Cerebellar cortex (tissue), 1 donor: ENCODE measurements at regions not wholly inside any gene's neighbourhood (a gene's known extent, or its start where the extent isn't known, plus 50 kb on each side); places are given as distances from the start of the nearest gene placed in this dataset.
"Not testable (repeated sequence)": the region's sequence is repeated elsewhere in the genome, so short reads cannot be mapped to it uniquely, and the experiment has no call there.

Source experiments
- DNase-seq: peaks from one replicate; pipeline ENCODE4 v3.0.0-alpha.2; 2015; ENCODE audit warnings: low spot score

DNA sequence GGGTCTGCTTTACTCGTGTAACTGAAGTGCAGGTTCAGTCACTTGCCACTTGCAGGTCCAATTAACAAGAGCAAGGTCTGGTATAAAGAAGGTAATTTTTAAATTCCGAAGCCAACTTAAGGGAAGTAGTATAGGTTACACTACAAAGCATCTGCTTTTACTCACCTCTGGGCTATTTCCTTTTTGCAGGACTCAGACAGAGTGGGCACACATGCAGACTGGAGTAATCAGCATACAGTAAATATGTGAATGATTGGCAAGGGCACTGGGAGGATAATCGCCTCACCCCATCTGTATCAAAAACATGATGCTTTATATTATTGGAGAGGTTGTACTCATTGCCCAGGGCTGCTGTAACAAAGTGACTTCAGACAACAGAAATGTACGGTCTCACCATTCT is 160.1 kb upstream of the CDH5 start:
- DNase-seq = no peak

DNA sequence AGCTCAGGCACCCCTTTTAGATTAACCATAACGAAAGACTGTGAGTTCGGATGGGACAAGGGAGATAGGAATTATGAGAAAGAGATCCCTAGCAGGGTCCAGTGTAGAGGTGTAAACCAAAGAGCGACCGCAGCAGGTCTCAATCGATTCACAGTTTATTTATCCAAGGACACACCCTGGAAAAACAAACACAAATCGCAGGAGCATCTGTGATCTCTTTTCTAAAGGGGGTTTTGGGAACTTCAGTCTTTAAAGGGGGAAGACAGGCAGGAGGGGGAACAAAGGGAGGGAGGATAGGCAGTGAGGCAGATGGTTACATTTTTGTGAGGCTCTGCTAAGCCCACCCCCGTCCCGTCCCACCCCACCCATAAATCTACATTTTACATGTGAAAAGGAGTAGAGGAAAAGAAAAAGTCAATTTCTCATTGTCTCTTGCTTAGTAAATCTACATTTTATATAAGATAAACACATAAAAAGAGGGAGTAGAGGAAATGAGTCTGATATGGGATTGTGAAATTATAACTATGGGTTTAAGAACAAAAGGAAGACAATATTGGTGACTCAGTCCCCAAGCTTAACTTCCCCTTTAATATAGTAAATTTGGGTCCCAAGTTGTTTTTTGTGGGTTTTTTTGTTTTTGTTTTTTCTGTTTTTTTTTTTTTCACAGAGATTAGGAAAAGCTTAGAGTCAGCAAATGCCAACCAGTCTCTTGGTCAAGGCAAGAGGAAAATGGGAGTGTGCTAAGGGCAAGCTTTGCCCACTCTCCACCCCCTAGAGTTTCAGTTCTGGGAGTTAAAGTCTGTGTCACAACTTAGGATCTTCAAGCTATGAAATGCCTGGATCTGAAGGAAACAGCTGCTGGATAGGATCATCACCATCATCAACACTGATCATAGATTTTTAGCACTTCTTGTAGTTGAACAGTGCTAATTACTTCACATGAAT is 160.9 kb upstream of the CDH5 start:
- DNase-seq = no peak

DNA sequence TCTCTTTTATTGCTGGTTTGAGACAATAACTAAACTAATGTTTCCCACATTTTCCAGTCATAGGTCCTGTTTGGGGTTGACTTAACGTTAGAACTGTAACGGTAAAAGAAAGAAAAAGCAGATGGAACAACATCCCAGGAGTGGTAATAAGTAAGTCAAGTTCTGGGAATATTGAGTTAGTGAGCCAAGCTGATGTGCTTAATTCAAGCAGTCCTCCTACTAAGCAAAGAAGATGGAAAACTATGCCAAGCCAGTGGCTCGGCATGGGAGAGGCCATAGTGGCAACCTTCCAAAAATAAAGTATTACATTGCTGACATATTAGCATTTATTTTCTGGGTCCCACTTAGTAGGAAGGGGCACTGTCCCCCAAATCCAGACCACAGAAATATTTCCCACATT is 161.7 kb upstream of the CDH5 start:
- no peak for DNase-seq

DNA sequence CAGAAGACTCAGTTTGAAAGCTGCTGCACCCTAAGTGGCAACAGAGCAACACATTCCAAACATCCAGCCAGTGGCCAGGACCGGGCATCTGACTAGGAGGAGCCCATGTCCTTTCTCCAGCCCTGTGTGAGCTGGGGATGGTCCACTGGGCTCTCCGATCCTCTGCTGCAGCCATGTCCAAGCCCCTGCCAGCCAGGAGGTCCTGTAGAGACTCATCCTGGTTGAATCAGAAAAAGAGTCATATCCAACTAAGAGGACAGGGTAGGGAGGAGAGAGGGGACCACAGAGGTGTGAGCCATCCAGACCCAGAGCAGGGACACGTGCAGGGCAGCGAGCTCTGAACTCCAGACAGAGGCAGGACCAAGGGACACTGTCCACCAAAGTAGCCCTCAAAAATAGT is 163.0 kb upstream of the CDH5 start:
- no peak for DNase-seq

DNA sequence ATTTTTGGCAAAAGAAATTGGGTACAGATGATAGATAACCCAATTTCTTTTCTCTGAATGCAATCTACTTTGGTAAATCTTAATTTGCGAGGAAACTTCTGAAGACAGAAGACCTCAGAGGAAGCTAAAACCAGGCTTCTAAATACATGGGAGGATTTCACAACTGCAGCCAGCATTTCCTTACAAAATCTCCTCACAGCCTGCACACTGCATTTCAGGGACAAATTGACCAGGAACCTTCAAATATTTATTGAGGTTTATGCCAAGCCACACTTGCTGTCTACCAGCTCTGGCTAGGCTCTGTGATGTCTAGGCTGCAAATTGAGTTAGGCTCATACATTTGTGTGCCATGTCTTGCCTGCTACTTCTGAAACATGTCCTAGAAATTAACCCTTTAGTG is 167.3 kb upstream of the CDH5 start:
- DNase-seq = no peak

DNA sequence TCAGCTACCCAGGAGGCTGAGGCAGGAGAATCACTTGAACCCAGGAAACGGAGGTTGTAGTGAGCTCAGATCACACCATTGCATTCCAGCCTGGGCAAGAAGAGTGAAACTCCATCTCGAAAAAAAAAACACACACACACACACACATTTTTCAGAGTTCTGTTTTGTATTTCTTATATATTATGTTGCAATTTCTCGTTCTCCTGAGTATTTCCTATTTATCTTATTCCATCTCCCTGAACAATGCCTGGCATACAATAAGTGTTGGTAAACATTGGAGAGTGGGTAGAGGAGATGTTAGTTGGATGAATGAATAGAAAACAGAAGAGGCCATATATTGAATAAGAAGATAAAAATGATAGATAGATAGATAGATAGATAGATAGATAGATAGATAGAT is 167.8 kb upstream of the CDH5 start:
- no peak for DNase-seq

DNA sequence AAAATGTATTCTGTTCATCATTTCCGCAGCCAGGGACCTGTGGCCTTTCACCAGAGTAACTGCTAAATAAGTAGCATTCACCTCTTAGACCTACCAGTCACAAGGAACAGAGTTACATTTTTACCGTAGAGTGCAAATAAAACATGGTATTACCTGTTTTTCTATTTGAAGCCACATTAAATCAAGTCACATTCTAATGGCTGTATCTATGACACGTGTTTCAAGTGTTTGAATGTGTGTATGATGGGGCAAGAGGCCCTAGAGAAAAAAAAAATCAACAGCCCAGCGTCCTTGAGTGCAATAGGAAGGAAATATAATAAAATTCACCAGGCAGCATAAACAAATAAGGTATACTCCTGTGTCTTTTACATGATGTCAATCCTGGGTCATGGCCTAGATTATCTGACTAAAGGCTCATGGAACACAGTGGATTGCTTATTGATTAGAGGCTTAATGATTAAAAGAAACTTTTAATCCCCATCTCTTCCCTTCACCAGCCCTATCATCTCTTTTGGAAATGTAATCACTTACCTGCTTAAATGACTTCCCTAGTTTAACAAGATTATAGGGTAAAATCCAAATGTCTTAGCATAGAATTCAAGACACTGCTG is 168.7 kb upstream of the CDH5 start:
- no peak for DNase-seq

DNA sequence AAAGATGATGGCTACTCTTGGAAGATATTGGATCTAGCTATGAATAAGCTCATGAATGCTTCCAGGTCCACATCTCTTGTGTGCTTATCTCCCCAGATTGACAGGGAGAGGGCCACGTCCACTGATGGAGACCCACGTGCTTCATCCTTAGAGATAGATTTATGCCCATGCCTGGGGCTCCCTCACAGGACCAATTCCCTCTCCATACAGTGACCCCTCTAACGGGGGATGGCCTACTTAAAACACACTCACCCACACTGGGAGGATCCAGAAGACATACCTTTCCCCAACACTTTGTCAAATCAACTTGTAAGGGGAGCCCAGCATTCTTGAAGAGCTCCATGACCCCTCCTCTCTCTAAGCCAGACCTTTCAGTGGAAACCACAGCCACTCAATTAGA is 169.7 kb upstream of the CDH5 start:
- no peak for DNase-seq

DNA sequence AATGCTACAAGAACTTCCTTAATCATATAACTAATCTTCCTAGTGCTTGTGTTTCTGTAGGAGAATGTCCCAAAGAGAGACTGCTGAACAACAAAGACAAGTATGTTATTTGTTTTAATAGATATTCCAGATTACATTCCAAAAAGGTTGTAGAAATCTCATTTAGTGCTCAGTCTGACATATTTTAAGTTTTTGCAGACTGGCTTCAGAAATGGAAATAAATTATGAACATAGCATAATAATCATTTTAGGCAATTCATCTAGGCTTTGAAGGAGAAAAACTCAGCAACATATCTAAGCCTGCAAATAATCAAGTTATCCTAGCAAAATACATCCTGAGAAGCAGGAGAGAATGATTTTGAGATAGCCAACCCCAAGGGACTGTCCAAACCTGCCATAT is 171.6 kb upstream of the CDH5 start:
- DNase-seq = no peak

DNA sequence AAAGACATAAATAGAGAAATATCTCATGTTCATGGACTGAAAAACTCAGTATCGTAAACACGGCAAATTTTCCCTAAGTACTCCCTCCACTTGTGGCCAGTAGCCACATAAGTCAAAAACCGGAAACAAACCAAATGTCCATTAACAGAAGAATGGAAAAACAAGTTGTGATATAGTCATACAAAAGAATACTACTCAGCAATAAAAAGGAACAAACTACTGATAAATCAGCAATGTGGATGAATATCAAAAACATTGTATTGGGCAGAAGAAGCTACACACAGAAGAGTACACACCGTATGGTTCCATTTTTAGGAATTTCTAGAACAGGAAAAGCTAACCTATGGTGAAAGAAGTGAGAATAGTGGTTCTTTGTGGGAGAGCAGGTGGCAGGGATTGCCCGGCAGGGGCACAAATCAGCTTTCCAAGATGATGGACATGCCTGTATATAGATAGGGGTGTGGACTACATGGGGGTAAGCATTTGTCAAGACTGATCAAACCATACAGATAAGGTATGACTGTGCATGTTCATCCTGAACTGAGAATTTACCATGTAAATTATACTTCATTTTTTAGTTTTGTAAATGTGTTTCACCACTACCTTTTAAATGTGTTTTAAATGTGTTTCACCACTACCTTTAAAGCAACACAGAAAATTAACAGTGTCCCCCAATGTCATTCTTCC is 172.8 kb upstream of the CDH5 start:
- no peak for DNase-seq

DNA sequence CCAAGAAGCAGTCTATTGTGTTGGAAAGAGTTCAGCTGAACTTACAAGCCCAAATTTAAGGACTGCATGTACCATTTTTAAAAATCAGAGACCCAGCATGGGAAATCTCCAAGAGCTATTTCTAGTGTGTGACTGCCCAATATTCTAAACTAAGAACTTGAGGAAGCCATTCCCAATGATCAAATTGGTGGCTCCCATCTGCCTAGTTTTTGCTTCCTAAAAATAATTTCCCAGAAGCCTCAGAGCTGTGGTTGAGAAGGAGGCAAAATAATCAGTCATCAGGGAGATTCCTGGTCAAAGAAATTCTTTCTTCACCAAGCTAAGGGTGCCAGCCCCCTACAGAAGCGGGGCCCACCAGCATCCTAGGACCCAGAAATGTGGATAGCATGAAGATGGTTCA is 176.1 kb upstream of the CDH5 start:
- DNase-seq = no peak

DNA sequence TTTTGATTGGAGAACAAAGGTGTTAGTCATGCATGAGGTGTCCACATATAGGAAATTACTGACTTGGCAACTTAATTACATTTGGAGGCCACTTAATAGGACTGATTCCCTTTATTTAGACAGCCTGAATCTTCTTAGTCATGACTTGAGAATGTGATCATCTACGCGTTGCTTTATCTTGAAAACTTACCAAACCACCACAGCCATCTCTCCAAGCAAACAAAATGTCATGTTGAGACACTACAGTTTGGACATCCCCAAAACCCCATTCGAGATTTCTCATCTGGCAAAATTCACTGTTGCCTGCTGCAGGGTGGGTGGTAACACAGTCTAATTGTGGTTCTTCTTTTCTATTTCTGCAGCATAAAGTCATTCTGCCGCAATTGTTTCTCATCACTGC is 176.5 kb upstream of the CDH5 start:
- DNase-seq = no peak

DNA sequence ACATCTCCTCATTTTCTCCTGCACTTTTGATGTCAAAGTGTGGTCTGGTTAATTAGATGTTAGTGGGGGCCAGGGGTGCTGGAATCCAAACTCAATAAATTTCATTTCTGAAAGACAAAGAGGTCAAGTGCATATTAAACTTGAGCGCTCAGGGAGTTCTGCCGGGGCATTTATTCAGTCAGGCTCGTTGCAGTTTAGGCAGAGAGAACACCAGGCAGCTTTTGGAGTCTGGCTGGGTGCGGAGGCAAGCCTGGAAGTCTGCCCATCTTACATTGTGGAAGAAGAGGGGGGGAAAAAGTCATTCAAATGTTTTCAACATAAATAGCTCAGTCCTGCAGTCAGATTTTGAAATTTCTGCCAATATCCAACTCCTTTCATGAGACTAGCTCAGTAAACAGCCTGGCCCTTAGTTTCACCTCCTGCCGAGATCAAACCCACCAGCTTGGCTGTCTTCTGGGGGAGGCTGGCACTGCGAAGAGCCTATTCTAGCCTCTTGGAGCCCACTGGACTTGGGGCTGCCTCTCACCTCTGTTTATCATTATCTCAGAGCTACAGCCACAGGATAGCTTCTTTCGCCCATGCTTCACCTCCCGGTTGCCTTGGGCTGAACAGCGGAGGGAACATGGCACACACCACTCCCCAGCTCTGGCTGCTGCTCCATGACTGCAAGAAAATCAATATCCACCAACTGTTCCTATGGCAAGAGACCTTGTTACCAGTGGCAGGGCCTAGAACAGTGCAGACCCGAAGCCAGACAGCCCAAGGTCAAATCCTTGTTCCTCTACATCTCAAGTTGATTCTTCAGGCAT is 177.4 kb upstream of the CDH5 start:
- DNase-seq = peak; percentile 12

DNA sequence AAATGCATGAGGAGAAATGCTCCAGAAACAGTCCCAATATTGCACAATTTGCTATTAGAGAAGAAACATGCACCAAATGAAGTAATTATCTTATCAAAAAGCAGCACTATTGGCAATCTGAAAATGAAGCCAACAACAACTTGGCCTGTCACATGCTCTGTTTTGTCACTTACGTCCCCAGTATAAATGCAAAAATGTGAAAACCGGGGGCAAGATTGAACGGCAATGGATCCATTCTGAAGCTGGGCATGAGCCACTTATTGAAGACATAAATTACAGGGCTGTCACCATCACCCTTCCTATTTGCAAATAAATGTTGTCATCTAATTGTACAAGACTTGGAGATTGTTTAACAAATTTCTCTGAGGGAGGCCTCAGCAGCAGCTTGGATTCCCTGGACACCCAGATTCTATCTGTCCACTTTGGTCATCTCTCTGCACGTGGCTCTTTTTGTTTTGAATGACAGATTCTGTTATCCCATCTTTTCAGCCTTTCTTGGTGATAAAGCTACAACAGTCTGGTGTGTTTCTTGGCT is 180.2 kb upstream of the CDH5 start:
- no peak for DNase-seq

DNA sequence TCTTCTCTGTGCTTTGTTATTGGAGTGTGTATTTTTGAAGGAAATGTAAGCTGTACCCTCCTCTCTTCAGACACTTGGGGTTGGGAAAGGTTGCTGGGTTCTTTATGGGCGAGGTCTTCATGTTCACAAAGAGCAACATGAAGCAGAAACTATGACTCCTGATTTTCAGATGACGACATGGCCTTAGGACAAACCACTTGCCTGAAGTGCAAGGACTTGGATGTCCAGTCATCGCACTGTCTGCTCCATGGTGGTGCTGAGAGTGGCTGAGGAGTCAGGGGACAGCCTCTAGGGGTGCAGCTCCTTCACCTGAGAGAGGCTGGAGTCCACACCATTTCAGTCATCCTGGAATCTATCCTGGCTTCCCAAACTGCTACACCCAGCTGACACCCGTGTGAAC is 183.9 kb upstream of the CDH5 start:
- DNase-seq = no peak

DNA sequence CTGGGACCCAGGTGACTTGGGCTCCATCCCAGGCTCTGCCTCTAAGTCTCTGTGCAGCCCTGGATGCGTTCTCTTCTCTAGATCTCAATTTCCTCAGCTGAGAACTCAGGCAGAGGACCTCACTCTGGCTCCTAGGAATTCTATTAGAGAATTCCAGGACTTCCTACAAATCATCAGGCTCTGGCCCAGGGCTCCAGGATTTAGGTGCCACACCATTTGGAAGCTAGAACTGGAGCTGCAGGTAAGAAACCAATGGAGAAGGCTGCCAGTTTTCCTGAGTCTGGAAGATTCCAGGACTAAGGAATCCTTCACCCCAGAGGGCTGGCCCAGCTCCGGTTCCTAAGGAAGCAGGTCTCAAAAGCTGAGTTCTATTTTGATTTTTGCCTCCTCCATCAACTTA is 189.8 kb upstream of the CDH5 start:
- no peak for DNase-seq

DNA sequence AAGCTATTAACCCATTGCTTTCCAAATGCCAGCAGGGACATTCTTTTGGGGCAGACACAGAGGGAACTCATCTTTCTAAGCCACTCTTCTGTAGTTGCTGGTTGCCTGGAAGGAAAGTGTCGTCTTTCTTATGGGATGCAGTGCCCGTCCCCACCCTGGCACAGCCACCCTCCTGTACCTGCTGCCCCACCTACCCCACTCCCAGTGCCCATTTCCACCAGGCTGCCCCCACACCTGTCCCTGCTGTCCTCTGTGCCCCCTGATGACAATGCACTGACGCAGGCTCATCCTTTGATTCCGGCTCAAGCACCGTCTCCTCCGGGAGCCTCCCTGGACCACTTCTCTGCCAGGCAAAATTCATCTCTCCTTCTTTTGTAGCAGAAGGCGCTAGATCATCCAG is 190.4 kb upstream of the CDH5 start:
- DNase-seq = no peak

DNA sequence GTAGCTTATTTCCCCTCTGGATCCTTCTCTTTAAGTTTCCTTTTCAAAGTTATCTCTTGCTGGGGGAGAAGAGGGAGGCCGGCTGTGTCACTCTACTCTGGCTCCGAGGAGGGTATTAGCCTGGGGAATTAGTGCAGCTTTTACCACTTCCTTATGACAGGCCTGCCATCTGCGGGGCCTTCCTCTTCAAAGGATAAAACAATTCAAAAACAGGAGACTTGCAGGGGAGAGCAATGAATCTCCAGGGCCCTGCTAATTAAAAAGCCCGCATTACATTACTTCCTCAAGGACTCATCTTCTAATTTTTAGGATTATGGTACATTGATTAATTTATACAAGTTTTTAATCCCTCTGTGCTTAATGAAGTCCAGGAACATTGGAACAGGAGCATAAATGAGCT is 190.9 kb upstream of the CDH5 start:
- DNase-seq = no peak

DNA sequence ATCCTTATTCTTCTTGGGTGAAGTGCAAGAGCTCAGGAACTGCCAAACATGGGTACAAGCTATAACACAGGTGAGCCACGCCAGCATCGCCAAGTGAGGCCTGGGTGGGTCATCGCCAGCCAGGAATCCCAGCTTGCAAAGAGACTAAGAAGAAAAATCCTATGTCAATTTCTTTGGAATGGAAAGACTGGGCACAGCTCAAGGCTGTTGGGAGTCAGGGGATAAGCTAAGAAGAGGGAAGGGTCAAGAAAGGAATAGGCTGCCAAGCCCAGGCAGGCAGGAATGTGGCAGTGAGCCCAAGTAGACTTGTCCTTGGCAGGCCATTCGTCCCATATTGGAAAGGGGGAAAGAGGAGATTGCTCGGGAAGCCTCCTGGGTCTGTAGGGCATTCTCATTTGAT is 191.4 kb upstream of the CDH5 start:
- DNase-seq = no peak

DNA sequence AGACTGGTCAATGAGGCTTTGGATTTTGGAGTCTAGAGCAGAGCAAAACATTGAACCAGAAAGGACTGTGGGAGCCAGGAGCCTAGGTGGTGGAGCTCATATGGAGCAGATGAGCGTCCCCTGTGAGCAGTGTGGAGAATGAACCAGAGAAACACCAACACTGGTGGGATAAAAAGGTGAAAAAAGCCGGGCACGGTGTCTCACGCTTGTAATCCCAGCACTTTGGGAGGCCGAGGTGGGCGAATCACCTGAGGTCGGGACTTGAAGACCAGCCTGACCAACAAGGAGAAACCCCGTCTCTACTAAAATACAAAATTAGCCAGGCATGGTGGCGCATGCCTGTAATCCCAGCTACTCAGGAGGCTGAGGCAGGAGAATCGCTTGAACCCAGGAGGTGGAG is 192.7 kb upstream of the CDH5 start:
- not testable (repeated sequence) for DNase-seq

DNA sequence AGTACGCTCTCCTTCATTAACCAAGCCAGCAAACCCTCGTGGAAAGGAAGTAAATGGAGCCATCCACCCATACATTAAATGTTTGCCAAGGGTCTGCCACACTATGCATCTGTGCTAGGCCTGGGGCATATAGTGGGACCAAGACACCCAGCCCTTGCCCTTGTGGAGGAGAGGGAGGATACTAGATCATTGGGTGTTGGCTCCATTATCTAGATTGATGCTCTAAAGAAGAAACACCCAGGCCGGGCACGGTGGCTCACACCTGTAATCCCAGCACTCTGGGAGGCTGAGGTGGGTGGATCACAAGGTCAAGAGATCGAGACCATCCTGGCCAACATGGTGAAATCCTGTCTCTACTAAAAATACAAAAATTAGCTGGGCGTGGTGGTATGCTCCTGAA is 193.3 kb upstream of the CDH5 start:
- DNase-seq = not testable (repeated sequence)

DNA sequence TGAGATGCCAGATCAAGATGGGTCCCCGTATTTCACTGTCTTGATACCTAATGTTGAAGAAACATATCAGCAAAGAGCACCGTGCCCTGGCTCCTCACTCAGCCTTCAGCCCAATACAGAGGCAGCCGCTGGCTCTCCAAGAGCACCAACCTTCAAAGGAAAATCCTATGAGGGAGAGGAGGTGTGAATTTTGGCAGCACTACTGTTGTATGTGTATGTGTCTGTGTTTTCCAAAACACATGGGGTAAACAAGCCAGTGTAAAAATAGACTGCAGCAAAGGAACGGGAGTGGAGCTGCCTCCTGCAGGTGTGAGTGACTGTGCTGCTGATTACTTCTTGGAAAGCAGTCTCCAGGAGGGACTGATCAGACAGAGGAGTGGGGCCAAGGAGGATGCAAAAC is 194.0 kb upstream of the CDH5 start:
- no peak for DNase-seq
